ENCODE measurements at regions not wholly inside any gene's neighbourhood (a gene's known extent, or its start where the extent isn't known, plus 50 kb on each side); places are given as distances from the start of the nearest gene placed in this dataset.

GRCh38 chr2:42849311-42849710 lies 56.9 kb upstream of the HAAO start:
- no peak for DNase-seq

DNA sequence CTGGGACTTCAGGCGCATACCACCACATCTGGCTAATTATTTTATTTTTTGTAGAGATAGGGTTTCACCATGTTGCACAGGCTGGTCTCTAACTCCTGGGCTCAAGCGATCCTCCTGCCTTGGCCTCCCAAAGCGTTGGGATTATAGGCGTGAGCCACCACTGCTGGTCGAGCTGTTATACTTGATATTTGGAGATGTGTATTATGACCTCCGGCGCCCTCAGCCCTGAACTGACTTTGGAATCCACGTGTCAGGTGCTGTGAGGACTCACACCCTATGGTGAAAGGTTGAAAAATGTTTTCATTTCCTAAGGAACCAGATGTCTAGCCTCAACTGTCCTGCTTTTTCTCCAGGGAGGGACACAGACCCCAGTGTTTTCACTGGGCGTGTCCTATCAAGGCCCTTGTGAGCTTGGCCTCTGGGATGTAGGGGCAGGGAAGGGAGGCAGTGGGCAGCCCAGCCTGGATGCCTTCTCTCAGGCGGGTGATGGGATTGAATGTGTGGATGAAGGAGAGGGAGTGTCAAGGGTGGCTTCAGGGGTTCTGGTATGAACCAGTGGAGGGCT lies 56.4 kb upstream of the HAAO start:
- DNase-seq: no peak

GRCh38 chr2:42848265-42848664 lies 55.9 kb upstream of the HAAO start:
- no peak for DNase-seq

- no peak for DNase-seq
Measured at GRCh38 chr2:42847596-42848151, 55.3 kb upstream of the HAAO start.

- DNase-seq: no peak
Measured at GRCh38 chr2:42846932-42847595, 54.7 kb upstream of the HAAO start.

GRCh38 chr2:42846026-42846425 lies 53.6 kb upstream of the HAAO start:
- DNase-seq: no peak

- DNase-seq: no peak
Measured at GRCh38 chr2:42844901-42845821, 52.8 kb upstream of the HAAO start.

DNA sequence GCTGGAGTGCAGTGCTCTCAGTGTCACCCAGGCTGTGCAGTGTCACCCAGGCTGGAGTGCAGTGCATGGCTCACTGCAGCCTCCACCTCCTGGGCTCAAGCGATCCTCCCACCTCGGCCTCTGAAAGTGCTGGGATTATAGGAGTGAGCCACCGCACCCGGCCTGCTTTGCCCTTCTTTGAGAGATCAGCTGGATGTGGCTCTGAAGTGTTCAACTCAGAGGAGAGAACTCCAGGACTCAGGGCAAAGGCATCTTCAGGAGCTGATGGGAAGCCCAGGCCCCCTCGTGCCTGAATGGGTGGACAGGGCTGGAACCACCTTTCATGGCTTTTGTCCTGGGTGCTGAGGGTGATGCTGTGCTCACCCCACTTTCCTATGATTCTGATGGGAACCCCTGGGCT lies 52.0 kb upstream of the HAAO start:
- no peak for DNase-seq

DNA sequence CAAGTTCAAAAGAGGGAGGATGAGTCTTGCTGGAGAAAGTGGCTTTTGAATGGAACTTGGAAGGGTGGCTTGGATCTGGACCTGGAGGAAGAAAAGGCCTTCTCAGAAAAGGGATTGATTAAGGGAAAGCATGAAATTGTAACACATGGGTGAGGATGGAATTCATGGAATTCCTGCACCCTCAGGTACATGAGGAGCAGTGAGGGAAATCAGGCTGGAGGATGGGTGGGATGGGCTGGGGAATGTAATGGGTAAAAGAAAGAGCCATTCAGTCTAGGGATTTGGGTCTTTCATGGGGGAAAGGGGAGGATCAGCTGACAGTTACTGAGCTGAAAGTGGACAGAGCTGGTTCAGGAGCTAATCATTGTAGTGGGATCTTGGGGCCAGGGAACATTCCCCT lies 51.2 kb upstream of the HAAO start:
- no peak for DNase-seq

DNA sequence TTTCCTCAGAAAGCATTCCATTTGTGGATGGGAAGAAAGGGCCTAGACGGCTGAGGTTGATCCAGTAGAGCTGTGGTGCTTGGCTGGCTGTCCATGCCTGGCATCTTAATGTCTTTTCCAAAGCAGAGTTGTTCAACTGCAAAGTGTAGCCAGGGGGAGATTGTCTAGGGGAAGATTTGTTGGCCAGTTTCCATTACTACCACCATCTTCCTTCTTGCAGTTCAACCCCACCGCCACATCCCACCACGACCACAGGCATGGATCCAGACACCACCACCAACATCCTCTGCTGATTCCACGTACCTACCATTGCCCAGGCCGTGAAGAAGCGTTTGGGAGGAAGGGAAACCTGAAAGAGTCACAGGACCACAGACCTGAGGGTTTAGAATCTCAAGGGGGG lies 50.7 kb upstream of the HAAO start:
- DNase-seq: no peak

GRCh38 chr2:42842466-42842865 lies 50.1 kb upstream of the HAAO start:
- DNase-seq: no peak
